Occipital lobe (tissue), 1 donor: ENCODE measurements at regions not wholly inside any gene's neighbourhood (a gene's known extent, or its start where the extent isn't known, plus 50 kb on each side); places are given as distances from the start of the nearest gene placed in this dataset.
"Not testable (repeated sequence)": the region's sequence is repeated elsewhere in the genome, so short reads cannot be mapped to it uniquely, and the experiment has no call there.

Experiments
- DNase-seq: peaks from one replicate; lab custom pipeline; 2025; lab: John Stamatoyannopoulos, UW

DNA sequence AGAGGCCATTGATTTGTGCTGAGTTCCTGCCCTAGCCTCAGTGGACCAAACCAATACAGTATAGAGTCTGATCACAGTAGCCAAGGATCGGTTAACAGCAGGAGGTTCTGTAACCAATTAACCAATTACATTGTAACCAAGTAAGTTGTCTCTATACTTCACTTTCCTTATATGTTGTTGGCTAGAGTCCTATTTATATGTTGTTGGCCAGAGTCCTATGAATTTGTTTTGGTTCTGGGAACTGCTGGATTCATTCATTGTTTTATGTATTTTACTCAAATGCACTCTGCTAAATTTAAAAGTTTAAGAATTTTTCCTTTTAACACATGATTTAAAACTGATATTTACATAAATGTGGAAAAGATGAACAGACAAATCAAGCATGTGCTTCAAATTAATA is 597.4 kb upstream of the HS3ST5 start:
- DNase-seq, result no peak

DNA sequence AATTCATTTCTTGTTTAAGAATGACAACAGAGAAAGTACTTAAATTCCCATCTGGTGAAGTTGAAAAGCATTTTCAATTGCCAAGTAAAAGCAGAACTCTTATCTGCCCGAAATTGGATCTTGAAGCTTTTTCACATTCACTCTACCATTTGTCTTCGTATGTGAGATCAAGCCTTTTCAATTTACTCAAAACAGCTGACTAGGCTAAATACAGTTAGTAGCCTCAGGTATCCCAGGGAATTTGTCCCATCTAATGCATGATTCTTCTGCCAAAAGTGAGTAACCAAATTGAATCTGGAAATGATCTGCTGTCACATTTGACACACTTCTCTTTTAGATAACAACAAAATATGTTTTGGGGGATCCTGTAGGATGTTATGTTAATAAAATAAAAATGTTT is 596.8 kb upstream of the HS3ST5 start:
- no peak for DNase-seq

DNA sequence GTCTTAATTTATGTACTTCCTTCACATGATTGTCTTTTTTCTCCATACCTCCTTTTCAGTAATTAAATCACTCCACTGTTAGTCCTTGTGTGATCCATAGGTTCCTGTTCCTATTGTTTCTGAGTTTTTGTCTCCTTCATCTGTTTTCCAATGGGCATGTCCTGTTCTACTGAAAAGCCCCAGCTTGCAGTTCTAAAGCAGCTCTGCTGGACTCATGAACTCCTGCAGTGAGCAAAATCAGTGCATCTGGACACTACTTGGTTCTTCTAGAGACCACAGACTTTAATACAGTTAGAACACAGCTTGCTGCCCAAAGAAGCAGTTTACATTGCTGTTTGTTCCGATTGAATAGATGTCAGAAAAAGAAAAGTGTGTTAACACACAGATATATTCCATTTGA is 593.3 kb upstream of the HS3ST5 start:
- no peak for DNase-seq

DNA sequence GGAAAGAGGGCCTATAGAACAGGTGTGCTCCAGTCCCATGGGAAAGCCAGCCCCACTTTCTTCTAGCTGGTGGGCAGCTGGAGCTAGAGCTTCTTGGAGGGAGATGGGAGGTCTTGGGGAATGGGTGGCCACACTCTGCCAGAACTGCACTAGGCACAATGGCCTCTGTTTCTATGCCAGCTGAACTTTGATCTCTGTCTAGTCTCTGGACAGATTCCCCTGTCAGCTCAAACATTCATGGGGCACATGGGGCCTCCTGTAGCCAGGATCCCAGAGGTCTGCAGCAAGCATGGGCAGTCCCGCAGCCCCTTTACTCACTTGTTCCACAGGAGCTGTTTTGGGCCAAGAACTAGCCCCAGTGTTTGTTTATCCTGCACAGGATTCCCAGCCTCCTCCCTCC is 591.3 kb upstream of the HS3ST5 start:
- DNase-seq, result no peak

DNA sequence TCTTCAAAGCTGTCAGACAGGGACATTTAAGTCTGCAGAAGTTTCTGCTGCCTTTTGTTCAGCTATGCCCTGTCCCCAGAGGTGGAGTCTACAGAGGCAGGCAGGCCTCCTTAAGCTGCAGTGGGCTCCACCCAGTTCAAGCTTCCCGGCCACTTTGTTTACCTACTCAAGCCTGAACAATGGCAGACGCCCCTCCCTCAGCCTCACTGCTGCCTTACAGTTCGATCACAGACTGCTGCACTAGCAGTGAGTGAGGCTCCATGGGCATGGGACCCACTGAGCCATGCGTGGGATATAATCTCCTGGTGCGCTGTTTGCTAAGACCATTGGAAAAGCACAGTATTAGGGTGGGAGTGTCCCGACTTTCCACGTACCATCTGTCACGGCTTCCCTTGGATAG is 585.9 kb upstream of the HS3ST5 start:
- DNase-seq, result not testable (repeated sequence)

DNA sequence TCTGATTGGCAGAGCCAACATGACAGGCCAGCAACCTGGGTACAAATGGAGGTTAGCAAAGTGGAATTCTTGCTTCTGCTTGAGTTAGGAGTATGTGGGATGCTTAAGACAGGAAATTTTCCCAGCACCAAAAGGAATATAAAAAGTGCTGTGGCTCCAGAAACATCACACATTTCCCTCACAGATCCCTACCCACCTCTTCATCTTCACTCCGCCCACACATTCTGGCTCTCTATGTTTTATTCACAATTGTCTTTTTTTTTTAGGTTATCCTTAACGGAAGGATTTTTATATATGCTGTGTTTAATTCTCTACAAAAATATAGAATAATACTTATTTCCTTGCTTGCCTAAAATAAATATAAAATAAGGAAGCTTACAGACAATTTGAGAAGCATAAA is 563.3 kb upstream of the HS3ST5 start:
- peak; percentile 1 for DNase-seq

DNA sequence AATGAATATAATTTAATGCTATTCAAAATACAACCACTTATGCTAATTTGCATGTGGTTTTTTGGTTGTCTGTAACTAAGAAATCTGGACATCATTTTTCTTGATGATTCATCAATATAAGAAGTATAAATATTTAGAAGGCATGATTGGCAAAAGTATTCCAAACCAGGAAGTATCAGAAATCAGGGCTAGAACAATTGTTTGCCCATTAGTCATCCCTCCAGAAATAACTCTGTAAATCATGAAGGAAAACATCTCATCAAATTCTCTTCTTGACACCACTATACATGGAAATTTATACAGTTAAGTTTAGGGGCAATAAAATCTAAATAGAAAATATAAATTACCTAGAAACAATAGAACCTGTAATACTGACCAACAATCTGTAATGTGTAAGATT is 554.7 kb upstream of the HS3ST5 start:
- DNase-seq, result no peak

DNA sequence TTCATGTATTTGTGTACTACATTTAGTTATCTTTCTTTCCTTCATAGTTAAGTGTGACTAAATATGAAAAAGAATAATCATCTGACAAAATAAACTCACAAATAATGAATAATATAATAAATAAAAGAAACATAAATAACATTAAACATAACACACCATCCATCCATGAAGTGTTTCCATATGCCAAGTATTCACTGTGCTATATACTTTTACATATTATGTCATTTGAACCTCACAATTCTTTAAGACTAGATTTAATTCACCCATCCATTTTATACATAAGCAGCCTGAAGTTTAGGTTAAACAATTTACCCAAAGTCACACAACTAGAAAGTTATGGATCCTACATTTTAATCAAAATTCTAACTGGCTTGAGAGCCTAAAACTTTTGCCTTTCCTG is 549.4 kb upstream of the HS3ST5 start:
- no peak for DNase-seq

DNA sequence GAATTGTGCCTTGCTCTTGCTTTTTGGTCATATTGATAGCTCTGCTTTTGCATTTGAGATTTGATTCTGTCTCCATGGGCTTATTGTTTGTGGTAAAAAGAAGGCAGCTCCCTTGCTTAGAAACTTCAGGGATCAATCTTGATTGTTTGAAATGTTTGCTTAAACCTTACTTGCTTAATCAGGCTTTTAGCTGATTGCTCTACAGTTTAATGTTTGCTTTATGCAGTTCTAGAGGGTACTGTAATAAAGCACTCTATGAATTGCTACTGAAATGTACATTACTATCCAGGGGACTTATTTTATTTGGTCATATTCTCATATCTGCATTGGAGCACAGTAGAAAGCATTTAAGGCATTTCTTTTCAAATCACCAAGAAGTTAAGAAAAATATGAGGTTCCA is 545.4 kb upstream of the HS3ST5 start:
- no peak for DNase-seq

DNA sequence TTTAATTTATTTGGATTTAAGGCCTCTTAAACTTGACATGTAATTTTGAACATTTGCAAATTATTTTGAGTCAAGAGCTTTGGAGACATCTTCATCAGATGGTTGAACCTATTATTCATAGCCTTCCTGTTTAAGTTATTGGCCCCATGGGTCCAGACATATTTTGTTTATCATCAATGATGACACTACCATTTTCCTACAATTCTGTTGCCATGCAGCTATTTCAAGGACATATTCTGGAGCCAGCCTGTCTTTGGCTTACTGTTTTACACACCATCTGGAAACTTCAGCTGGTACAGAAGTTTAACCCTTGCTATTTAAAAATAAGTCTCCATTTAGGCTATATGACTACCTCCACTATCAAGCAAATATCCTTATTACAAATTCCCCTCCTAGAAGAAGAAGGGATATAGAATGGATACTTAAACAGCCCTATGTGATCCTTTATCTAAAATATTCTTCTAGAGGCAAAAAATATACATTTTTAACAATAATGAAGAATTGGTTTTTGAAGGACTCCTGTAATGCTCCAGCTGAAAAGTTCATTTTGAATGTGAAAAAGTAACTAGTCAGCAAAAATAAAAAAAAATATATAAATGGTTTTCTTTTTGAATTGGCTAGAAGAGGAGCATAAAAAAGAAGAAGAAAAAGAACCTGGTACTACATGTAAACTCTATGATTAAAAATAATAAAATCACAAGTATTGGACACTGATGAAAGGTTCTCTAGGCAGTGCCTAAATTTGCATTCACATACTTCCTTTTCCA is 544.0 kb upstream of the HS3ST5 start:
- no peak for DNase-seq

DNA sequence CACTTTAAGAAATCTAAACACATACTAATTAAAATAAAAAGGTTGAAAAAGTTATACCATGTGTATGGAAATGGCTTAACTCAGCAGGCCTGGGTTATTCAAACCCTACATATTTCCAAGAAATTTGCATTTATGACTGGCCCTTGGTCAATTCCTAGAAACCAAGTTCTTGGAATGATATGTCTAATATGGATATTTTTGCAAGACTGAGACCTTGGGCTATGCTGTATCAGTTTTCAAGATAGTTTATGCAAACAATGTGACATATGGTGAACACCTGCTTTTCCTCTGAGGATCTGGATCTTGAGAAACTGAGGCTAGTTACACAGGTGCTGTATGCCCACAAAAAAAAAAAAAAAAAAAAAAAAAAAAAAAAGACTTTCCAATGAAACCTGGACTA is 536.9 kb upstream of the HS3ST5 start:
- no peak for DNase-seq

DNA sequence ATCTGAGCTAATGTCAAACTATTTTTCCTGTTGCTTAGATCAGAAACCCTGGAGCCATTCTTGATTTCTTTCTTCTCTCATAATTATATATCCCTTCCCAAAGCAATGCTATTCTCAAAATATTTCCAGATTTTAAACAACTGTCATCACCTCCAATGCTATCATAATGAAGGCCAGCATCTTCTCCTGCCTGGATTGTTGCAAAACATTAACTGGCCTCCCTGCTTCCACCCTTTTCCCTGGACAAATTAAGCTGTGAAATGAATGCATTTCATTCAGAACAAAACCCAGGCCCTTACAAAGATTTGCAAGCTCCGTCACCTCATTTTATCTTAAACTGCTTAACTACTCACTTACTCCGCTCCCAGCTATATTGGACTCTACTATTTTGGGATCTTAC is 535.3 kb upstream of the HS3ST5 start:
- DNase-seq, result no peak

DNA sequence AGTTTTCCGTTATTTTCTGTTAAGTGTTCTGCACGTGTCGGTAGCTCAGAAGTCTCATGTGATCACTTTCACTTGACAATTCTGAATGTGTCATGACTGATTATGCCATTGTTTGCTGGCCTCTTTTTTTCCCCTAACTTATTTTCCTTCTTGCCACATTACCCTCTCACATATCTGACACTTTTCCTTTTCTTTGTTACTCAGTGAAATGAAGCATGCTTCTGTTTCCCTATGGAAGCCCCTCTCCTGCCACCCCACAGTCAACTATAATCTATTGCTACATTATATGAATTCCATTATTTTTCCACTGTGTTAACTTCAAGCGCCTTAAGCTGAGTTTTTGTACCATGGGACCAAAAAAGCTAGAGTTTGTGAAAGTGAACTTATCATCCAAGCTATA is 531.6 kb upstream of the HS3ST5 start:
- DNase-seq, result no peak

DNA sequence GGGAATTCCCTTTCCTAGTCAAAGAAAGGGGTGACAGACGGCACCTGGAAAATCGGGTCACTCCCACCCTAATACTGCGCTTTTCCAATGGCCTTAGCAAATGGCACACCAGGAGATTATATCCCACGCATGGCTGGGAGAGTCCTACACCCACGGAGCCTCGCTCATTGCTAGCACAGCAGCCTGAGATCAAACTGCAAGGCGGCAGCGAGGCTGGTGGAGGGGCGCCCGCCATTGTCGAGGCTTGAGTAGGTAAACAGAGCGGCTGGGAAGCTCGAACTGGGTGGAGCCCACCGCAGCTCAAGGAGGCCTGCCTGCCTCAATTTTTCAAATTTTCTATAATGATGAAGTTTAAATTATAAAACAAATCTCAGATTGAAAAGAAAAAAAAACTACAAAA is 522.7 kb upstream of the HS3ST5 start:
- not testable (repeated sequence) for DNase-seq

DNA sequence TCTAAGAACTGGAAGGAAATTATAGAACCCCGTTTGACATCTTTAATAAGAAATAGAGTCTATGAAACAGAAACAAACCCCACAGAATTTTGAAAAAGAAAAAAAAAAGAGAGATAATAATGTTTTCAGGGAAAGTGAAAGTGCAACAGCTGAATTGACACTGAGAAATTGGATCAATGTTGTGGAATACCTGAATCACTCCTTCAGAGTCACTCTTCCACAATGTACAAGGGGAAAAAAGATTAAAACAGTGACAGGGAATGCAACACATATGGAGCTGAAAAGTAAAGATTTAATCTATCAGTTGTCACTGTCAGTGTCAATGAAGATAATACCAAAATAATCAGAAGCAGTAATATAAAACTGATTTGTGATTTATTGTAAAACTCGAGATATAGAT is 520.8 kb upstream of the HS3ST5 start:
- no peak for DNase-seq

DNA sequence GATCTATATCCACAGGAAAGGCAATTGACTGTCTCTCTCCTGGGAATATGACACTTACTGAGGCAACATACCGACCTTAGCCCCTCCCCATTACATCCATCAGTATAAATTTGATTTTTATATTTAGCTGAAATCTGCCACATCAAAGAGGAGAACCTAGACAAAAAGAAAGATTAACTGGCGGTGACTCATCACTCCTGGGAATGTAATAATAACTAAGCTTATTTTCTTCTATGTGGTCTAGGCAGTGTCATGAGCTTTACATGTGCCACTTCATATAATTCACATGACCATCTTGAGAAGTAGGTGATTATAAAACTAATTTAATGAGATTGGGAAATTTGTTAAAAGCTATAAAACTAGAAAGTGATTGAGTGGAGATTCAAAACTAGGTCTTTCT is 520.0 kb upstream of the HS3ST5 start:
- no peak for DNase-seq

DNA sequence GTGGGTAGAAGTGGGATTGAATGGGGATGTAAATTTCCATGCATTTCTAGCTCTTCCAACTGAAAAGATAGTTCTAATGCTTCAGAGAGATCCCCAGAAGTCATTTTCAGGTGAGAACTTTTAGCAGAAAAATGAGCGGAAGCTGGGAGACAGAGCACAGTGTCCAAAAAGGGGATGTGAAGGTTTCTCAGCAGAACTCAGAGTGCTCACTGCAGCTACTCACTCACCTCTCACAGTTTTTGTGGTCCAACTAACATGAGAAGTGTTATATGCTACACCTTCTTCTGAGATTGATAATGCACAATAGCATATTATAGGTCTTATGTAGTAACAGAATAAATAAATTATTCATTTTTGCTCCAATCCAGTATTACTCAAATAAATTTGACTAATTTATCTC is 519.2 kb upstream of the HS3ST5 start:
- no peak for DNase-seq

DNA sequence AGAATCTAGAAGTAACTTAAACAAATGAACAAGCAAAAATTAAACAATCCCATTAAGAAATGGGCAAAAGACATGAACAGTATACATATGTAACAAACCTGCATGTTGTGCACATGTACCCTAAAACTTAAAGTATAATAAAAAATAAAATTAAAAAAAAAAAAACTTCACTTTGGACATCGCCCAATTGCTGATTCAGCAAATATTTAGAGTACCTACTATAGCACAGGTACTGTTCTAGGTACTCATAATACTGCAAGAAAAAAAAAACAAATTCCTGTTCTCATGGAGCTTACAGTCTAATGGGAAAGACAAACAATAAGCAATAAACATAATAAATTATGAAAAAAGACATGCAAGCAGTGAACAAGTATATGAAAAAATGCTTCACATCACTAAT is 501.5 kb upstream of the HS3ST5 start:
- DNase-seq, result no peak

DNA sequence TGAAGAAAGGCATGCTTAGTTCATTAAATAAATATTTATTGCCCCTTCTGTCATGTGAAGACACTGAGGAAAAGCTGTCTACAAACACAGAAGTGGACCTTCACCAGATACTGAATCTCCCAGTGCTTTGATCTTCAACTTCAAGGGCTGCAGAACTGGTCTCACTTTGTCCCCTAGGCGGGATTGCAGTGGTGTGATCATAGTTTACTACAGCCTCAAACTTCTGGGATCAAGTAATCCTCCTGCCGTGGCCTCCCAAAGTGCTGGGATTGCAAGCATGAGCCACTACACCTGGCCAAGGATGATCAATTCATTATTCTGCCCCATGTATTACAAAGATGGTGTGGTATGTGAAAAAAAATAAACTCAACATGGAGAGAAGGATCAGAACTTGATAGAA is 496.2 kb upstream of the HS3ST5 start:
- DNase-seq, result no peak

DNA sequence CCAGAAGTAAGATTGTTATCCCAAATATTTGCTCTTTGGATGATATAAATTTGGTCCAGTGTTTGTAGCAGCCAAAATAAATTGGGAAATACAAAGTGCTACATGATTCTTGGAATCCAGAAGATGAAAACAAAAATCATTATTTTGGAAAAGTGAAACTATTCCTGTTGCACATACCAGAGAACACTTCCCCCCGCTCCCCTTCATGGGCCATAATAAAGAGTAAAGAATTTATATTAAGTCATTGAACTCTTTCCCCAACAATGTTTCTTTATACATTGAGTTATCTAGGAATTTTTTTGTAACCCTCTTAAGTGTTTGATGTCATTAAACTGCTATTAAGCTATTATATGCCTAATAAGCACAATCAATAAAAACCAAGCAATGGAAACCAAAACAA is 490.4 kb upstream of the HS3ST5 start:
- DNase-seq, result no peak

DNA sequence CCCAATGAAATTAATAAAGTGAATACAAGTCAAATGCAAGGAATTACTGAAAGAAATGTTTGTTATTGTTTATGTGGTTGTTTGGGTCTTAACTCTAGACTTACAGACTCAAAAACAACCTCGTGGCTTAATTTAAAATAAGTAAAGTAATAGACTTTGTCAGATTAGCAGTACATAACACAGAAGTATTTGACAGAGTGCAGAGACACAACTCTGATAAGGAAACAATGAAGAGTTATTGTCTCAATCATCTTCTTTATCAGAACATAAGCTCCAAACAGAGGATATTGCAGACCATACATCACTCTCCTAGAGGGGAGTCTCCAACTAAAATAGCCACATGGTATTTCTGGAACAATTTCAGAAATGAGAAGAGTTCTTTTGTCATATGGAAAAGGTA is 487.7 kb upstream of the HS3ST5 start:
- DNase-seq, result no peak

DNA sequence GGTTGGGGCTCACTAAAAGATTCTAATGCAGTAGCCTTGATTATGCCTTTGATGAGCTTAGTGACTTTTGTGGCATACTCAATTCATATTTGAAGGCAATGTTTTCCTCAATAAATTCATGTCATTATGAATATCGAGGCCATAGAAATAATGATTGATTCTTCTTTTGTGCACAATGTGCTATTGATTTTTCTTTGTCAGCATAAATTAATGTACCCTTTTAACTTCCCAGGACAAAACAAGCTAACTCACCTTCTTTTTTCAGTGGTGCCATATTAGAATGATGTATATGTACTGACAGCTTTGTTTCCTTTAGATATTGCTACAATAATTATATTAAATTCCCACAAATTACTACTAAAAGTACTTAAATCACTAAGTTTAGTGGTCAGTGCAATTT is 484.3 kb upstream of the HS3ST5 start:
- no peak for DNase-seq

DNA sequence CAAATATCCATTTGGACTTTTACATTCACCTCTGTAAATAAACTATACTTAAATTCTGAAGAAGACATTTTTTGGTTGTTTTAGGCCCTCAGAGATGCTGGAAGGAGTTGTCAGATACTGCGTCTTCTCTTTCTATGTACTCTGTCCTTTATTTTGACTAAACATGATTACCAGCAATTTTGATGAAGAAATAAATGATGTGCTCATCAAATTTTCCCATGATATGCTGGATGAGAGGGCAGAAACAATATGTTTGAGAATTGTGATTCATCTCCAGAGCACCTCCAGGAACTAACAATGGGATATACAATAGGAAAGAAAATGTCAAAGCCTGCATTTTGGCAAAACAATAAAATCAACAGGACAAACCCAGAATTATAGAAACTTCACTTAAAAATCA is 481.6 kb upstream of the HS3ST5 start:
- DNase-seq, result no peak

DNA sequence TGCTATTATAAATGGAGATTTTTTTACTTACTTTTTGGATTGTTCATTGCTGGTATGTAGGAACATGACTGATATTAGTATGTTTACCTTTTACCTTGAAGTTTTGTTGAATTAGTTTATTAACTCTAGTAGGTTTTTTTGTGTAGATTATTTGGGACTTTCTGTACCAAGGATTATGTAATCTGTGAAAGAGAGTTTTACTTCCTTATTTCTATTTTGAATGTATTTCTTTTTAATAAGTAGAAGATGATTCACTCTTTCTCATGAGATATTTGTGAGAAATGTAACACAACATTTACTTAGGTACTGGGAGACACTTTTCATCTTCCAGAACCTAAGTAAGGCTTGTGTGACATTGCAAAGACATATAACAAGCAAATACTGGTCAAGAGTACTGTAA is 473.9 kb upstream of the HS3ST5 start:
- DNase-seq, result no peak
